Transverse colon (tissue), 4 donors: ENCODE measurements at regions not wholly inside any gene's neighbourhood (a gene's known extent, or its start where the extent isn't known, plus 50 kb on each side); places are given as distances from the start of the nearest gene placed in this dataset.

Source experiments
- DNase-seq: peaks from one replicate; pipeline ENCODE4 v3.0.0-alpha.2; 2019
- H3K27ac ChIP-seq, 4 donors: fragments of 200-600 bp; sonication (generic); 2 replicates each; pipeline ENCODE4 v1.5.1; 2016 to 2018; ENCODE audit warnings: inconsistent platforms in 4 of 4
- H3K27me3 ChIP-seq: fragments of 200-600 bp; sonication (generic); 2 replicates; pipeline ENCODE4 v1.5.1; 2017; ENCODE audit warnings: inconsistent platforms
- H3K36me3 ChIP-seq, 4 donors: fragments of 200-600 bp; sonication (generic); 2 replicates each; pipeline ENCODE4 v1.5.1; 2017 to 2019; ENCODE audit warnings: inconsistent platforms in 4 of 4
- H3K4me1 ChIP-seq, 4 donors: fragments of 200-600 bp; sonication (generic); 2 replicates each; pipeline ENCODE4 v1.5.1; 2017 to 2020; ENCODE audit warnings: inconsistent platforms in 4 of 4
- H3K4me3 ChIP-seq, 4 donors: fragments of 200-600 bp; sonication (generic); 1 replicate in 1 of 4; 2 replicates in 3 of 4; pipeline versions ENCODE4 v1.5.1 to v1.6.1; 2017 to 2019; ENCODE audit warnings: inconsistent platforms in 4 of 4
- H3K9me3 ChIP-seq, 2 donors: fragments of 200-600 bp; sonication (generic); 2 replicates each; pipeline ENCODE4 v1.5.1; 2017 to 2019; ENCODE audit warnings: inconsistent platforms in 2 of 2
- EP300 ChIP-seq: sonication (generic); formaldehyde crosslinking; IDR thresholded peaks from one replicate; pipeline ENCODE4 v1.6.1; 2017; ENCODE audit warnings: antibody characterized with exemption, low read depth
- POLR2A ChIP-seq: fragments of 450-650 bp; IDR thresholded peaks from one replicate; pipeline ENCODE4 v1.6.1; 2016; ENCODE audit warnings: antibody characterized with exemption, mild to moderate bottlenecking, moderate library complexity
- POLR2AphosphoS5 ChIP-seq, 3 donors: sonication (generic); formaldehyde crosslinking; IDR thresholded peaks; one replicate each; pipeline ENCODE4 v1.6.1; 2016; ENCODE audit warnings: antibody characterized with exemption in 3 of 3
- WGBS, 2 donors: methylation state at CpG; one replicate each; pipeline ENCODE4 v1.1.5; 2018; ENCODE audit warnings: low coverage in 1 of 2; 5-methylcytosine and 5-hydroxymethylcytosine counted together
- in situ Hi-C, 4 donors: fragments of 200-750 bp; cut with MboI; loops; one replicate each; pipeline versions ENCODE4 v1.15.0 to v1.15.1; 2017; ENCODE audit warnings: low sequenced_read_pairs in 3 of 4, low pct_ligation_motif_present in 1 of 4, low pct_unique_long_range_greater_than_20kb in 1 of 4
- intact Hi-C: fragments of 100-400 bp; cut with DNase I; formaldehyde crosslinking; loops from one replicate; pipeline ENCODE4 v1.15.1; 2023; ENCODE audit warnings: low total_unique reads
- TF ChIP-seq, protein P1 (sequence below), 5 experiments: fragments of 200-600 bp in 3 of 5; fragments of 450-650 bp in 2 of 5; sonication (generic) in 3 of 5; IDR thresholded peaks; 1 replicate in 2 of 5; 2 replicates in 3 of 5; pipeline ENCODE4 v1.5.1; 2016 to 2017; ENCODE audit warnings: antibody characterized with exemption in 5 of 5, inconsistent platforms in 3 of 5, mild to moderate bottlenecking in 2 of 5, moderate library complexity in 1 of 5

DNA sequence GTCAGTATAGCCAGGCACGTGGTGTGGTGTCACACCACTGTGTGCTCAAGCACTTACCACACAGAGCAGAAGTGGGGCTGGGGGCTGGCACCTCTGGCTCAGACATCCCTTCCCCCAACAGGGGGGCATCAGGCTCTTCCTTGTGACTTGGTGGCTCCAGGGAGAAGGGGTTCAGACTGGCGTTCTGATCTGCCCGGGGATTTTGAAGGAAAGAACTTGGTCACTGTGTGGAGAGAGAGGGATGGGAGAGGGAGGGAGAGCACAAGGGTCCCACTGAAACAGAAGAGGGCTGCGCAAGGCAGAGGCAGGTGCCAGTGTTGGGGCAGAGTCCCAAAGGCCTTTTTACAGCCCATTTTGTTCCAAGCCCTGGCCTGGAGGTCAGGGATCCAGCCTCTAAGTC is 109.7 kb upstream of the ALDH1B1 start:
- Histone ChIP-seq H3K4me1 (peaks cover 0 to 2% (median 0%) of the 10 kb centered on the region in 4 donors), H3K27me3 (no peaks in the 10 kb centered on the region), H3K36me3 (no peaks in the 10 kb centered on the region), H3K4me3 (no peak overlapping the region), H3K9me3 (no peaks in the 10 kb centered on the region), H3K27ac (no peak overlapping the region)
- in situ Hi-C loops, result loop anchor here in 1 of 4 donors (10.0 kb wide), 1 partner anchor 62 kb away; no protein-coding TSS in a partner anchor
- WGBS, 2 donors, result 25 to 64% methylated on average over 2 to 4 of the region's 4 CpGs
- TF ChIP-seq POLR2A, result no peak
- TF ChIP-seq, protein P1, sequence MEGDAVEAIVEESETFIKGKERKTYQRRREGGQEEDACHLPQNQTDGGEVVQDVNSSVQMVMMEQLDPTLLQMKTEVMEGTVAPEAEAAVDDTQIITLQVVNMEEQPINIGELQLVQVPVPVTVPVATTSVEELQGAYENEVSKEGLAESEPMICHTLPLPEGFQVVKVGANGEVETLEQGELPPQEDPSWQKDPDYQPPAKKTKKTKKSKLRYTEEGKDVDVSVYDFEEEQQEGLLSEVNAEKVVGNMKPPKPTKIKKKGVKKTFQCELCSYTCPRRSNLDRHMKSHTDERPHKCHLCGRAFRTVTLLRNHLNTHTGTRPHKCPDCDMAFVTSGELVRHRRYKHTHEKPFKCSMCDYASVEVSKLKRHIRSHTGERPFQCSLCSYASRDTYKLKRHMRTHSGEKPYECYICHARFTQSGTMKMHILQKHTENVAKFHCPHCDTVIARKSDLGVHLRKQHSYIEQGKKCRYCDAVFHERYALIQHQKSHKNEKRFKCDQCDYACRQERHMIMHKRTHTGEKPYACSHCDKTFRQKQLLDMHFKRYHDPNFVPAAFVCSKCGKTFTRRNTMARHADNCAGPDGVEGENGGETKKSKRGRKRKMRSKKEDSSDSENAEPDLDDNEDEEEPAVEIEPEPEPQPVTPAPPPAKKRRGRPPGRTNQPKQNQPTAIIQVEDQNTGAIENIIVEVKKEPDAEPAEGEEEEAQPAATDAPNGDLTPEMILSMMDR (IDR thresholded peaks at IDR 0.05), result no peak
- no peak for TF ChIP-seq EP300
- TF ChIP-seq POLR2AphosphoS5 (IDR thresholded peaks at IDR 0.05), result no peak
- intact Hi-C loops, result no loop called here
- no peak for DNase-seq

DNA sequence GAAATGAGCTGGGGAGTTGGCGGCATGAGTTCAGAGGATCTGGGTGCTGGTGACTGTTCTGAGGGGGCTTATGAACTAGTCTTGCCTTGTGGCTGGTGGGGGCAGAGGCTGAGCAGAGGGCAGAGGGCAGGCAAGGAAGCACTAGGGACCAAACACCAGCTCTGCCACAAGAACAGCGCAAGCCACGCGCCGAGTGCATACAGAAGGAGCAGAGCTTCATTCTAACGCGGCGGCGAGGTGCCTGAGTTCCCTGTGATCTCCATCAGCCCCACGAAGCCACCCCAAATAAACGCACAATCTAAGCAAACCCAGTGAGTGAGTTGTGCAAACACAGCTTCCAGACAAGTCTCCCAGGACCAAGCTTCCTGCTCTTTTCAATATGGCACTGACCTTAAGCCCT is 110.6 kb upstream of the ALDH1B1 start:
- Histone ChIP-seq H3K4me3 (no peak overlapping the region), H3K4me1 (peaks cover 0 to 2% (median 0%) of the 10 kb centered on the region in 4 donors), H3K27me3 (no peaks in the 10 kb centered on the region), H3K9me3 (no peaks in the 10 kb centered on the region), H3K36me3 (no peaks in the 10 kb centered on the region), H3K27ac (no peak overlapping the region)
- no peak for TF ChIP-seq POLR2A
- TF ChIP-seq, protein P1 (IDR thresholded peaks at IDR 0.05), result no peak
- no peak for TF ChIP-seq POLR2AphosphoS5 (IDR thresholded peaks at IDR 0.05)
- no peak for TF ChIP-seq EP300
- intact Hi-C loops, result no loop called here
- in situ Hi-C loops, result loop anchor here in 1 of 4 donors (10.0 kb wide), 1 partner anchor 63 kb away; no protein-coding TSS in a partner anchor
- DNase-seq, result no peak
- WGBS, 2 donors, result 87% methylated on average over 11 of the region's 11 CpGs; no CpG with 5 or more reads in 1 of the 2 donors

DNA sequence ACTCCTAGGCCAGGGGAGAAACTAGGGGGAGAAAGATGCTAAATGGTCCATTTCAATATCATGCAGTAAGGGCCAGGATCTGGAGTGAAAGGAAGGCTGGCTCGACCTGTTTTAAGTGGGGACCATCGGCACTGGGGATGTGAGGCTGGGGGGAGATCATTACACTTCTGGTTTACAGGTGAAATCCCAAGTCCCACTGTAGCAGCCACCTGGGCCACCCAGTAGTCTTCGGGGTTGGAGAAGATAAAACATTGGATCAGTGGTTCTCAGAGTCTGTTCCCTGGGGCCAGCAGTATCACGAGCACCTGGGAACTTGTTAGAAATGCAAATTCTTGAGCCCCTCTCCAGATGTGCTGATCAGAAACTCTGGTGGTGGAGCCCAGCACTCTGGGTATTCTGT is 111.3 kb upstream of the ALDH1B1 start:
- no peak overlapping the region for H3K4me3 ChIP-seq
- in situ Hi-C loops, result loop anchor here in 1 of 4 donors (10.0 kb wide), 1 partner anchor 64 kb away; no protein-coding TSS in a partner anchor
- intact Hi-C loops, result no loop called here
- DNase-seq, result no peak
- H3K27ac ChIP-seq, result no peak overlapping the region
- H3K4me1 ChIP-seq, result peaks cover 0 to 2% (median 0%) of the 10 kb centered on the region in 4 donors
- WGBS, 2 donors, result 76 to 92% methylated on average over 2 to 4 of the region's 4 CpGs
- H3K36me3 ChIP-seq, result no peaks in the 10 kb centered on the region
- TF ChIP-seq, protein P1 (IDR thresholded peaks at IDR 0.05), result no peak
- no peak for TF ChIP-seq POLR2AphosphoS5 (IDR thresholded peaks at IDR 0.05)
- TF ChIP-seq EP300, result no peak
- no peak for TF ChIP-seq POLR2A
- no peaks in the 10 kb centered on the region for H3K27me3 ChIP-seq
- no peaks in the 10 kb centered on the region for H3K9me3 ChIP-seq

DNA sequence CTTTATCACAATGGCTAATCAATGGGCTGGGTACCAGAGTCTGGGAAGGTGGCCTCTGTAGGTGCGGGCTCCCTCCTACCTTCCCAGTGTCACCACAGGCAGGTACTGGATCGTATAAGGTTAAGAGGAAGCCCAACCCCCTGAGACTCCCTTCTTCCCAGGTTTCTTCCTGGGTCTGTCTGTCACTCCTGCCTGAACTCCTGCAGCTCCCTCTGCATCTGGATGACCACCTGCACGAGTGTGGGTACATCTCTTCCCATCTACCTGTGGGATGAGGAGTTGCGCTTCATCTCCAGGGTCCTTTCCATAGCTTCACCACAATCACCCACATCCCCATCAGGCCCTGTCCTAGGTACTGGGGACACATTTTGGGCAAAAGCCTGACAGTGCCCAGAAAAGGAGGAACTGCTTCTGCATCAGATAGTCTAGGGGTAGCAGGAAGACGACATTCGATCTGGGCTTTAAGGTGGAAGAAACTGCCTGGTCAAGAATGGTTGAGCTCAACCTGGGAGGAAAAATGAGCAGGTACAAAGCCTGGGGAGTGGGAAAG is 112.2 kb upstream of the ALDH1B1 start:
- H3K9me3 ChIP-seq, result no peaks in the 10 kb centered on the region
- no peak overlapping the region for H3K4me3 ChIP-seq
- H3K27ac ChIP-seq, result no peak overlapping the region
- peaks cover 0 to 2% (median 0%) of the 10 kb centered on the region in 4 donors for H3K4me1 ChIP-seq
- intact Hi-C loops (no loop called here), in situ Hi-C loops (loop anchor here in 1 of 4 donors (10.0 kb wide), 1 partner anchor 64 kb away; no protein-coding TSS in a partner anchor)
- TF ChIP-seq EP300, result no peak
- no peak for TF ChIP-seq POLR2A
- TF ChIP-seq, protein P1 (IDR thresholded peaks at IDR 0.05), result no peak
- no peak for TF ChIP-seq POLR2AphosphoS5 (IDR thresholded peaks at IDR 0.05)
- WGBS, 2 donors, result 74 to 83% methylated on average over 2 to 6 of the region's 6 CpGs
- no peaks in the 10 kb centered on the region for H3K27me3 ChIP-seq
- no peaks in the 10 kb centered on the region for H3K36me3 ChIP-seq
- DNase-seq, result no peak
